H9 (cell line): ENCODE measurements at regions not wholly inside any gene's neighbourhood (a gene's known extent, or its start where the extent isn't known, plus 50 kb on each side); places are given as distances from the start of the nearest gene placed in this dataset.

Source experiments
- DNase-seq: peaks from one replicate; pipeline ENCODE4 v3.0.0-alpha.2; 2017
- H2AFZ ChIP-seq: one replicate; pipeline ENCODE4 v1.6.1; 2013; ENCODE audit warnings: mild to moderate bottlenecking, low read length, control low read depth, moderate library complexity
- H2AK5ac ChIP-seq: 2 replicates; pipeline ENCODE4 v1.6.1; 2013; ENCODE audit warnings: low read length, control low read depth, mixed read lengths; ENCODE audit not compliant: insufficient read length
- H2BK120ac ChIP-seq: one replicate; pipeline ENCODE4 v1.6.1; 2013; ENCODE audit warnings: low read depth, mild to moderate bottlenecking, low read length, control low read depth, inconsistent platforms; ENCODE audit not compliant: poor library complexity, severe bottlenecking
- H2BK12ac ChIP-seq: 2 replicates; pipeline ENCODE4 v1.6.1; 2013; ENCODE audit warnings: low read length, control low read depth, mixed read lengths, low read depth; ENCODE audit not compliant: insufficient read length
- H2BK15ac ChIP-seq: 2 replicates; pipeline ENCODE4 v1.6.1; 2013; ENCODE audit warnings: low read depth, low read length, control low read depth
- H2BK20ac ChIP-seq: one replicate; pipeline ENCODE4 v1.6.1; 2013; ENCODE audit warnings: low read depth, mild to moderate bottlenecking, low read length, control low read depth, inconsistent platforms; ENCODE audit not compliant: poor library complexity, severe bottlenecking
- H2BK5ac ChIP-seq: 2 replicates; pipeline ENCODE4 v1.6.1; 2013; ENCODE audit warnings: low read length, control low read depth, mixed read lengths; ENCODE audit not compliant: insufficient read length
- H3K14ac ChIP-seq: 2 replicates; pipeline ENCODE4 v1.6.1; 2013; ENCODE audit warnings: low read length, control low read depth; ENCODE audit not compliant: insufficient read depth
- H3K18ac ChIP-seq: 2 replicates; pipeline ENCODE4 v1.6.1; 2013; ENCODE audit warnings: low read depth, mild to moderate bottlenecking, mixed read lengths, low read length, control low read depth; ENCODE audit not compliant: insufficient read length
- H3K23ac ChIP-seq: 2 replicates; pipeline ENCODE4 v1.6.1; 2013; ENCODE audit warnings: low read length, control low read depth, mixed read lengths, low read depth; ENCODE audit not compliant: insufficient read length
- H3K23me2 ChIP-seq: 2 replicates; pipeline ENCODE4 v1.6.1; 2013; ENCODE audit warnings: low read depth, mild to moderate bottlenecking, mixed read lengths, low read length, control low read depth; ENCODE audit not compliant: insufficient read length, poor library complexity, severe bottlenecking
- H3K27ac ChIP-seq: 2 replicates; pipeline ENCODE4 v1.5.1; 2013; ENCODE audit warnings: low read length, control low read depth, mixed read lengths, low read depth; ENCODE audit not compliant: insufficient read length
- H3K27me3 ChIP-seq: 2 replicates; pipeline ENCODE4 v1.6.1; 2013; ENCODE audit warnings: low read length, control low read depth, inconsistent platforms; ENCODE audit not compliant: insufficient read depth
- H3K4ac ChIP-seq: 2 replicates; pipeline ENCODE4 v1.6.1; 2013; ENCODE audit warnings: low read depth, mild to moderate bottlenecking, control low read depth, inconsistent platforms, low read length, moderate library complexity
- H3K4me1 ChIP-seq: 2 replicates; pipeline ENCODE4 v1.6.1; 2013; ENCODE audit warnings: low read length, control low read depth, inconsistent platforms; ENCODE audit not compliant: insufficient read depth
- H3K4me2 ChIP-seq: 2 replicates; pipeline ENCODE4 v1.6.1; 2013; ENCODE audit warnings: low read length, control low read depth, mixed read lengths; ENCODE audit not compliant: insufficient read length, insufficient read depth
- H3K56ac ChIP-seq: 2 replicates; pipeline ENCODE4 v1.6.1; 2013; ENCODE audit warnings: low read depth, mild to moderate bottlenecking, mixed read lengths, low read length, control low read depth; ENCODE audit not compliant: insufficient read length
- H3K79me1 ChIP-seq: 2 replicates; pipeline ENCODE4 v1.6.1; 2013; ENCODE audit warnings: low read depth, mild to moderate bottlenecking, moderate library complexity, low read length, control low read depth, inconsistent platforms; ENCODE audit not compliant: insufficient read depth, poor library complexity, severe bottlenecking
- H3K79me2 ChIP-seq: 2 replicates; pipeline ENCODE4 v1.6.1; 2013; ENCODE audit warnings: low read length, control low read depth, inconsistent platforms; ENCODE audit not compliant: insufficient read depth
- H3K9ac ChIP-seq: 2 replicates; pipeline ENCODE4 v1.6.1; 2013; ENCODE audit warnings: low read length, control low read depth, mixed read lengths; ENCODE audit not compliant: insufficient read length; ENCODE audit errors: extremely low read depth
- H3K9me3 ChIP-seq: one replicate; pipeline ENCODE4 v1.6.1; 2013; ENCODE audit warnings: low read depth, low read length, inconsistent platforms; ENCODE audit not compliant: control insufficient read depth
- H3T11ph ChIP-seq: one replicate; pipeline ENCODE4 v1.6.1; 2013; ENCODE audit warnings: mild to moderate bottlenecking, low read length, control low read depth, inconsistent platforms
- H4K20me1 ChIP-seq: one replicate; pipeline ENCODE4 v1.6.1; 2013; ENCODE audit not compliant: control insufficient read depth, insufficient read length, insufficient read depth
- H4K5ac ChIP-seq: 2 replicates; pipeline ENCODE4 v1.6.1; 2013; ENCODE audit warnings: low read depth, mild to moderate bottlenecking, mixed read lengths, low read length, control low read depth; ENCODE audit not compliant: insufficient read length
- H4K8ac ChIP-seq: replicated peaks from 2 replicates; pipeline ENCODE4 v1.6.1; 2013; ENCODE audit warnings: low read length, control low read depth, mixed read lengths, low read depth; ENCODE audit not compliant: insufficient read length
- H4K91ac ChIP-seq: 2 replicates; pipeline ENCODE4 v1.6.1; 2013; ENCODE audit warnings: low read depth, mild to moderate bottlenecking, moderate library complexity, mixed read lengths, low read length, control low read depth; ENCODE audit not compliant: insufficient read length
- H3K27ac Mint-ChIP-seq, 3 experiments: 2 replicates in 2 of 3; 3 replicates in 1 of 3; pipeline ENCODE4 v1.8.0; 2020 to 2021; ENCODE audit warnings: mixed read lengths in 3 of 3, mild to moderate bottlenecking in 1 of 3, moderate library complexity in 1 of 3
- H3K27me3 Mint-ChIP-seq: 2 replicates; pipeline ENCODE4 v1.8.0; 2021; ENCODE audit warnings: low read depth, mild to moderate bottlenecking, moderate library complexity, mixed read lengths
- H3K36me3 Mint-ChIP-seq, 3 experiments: 2 replicates in 2 of 3; 3 replicates in 1 of 3; pipeline ENCODE4 v1.8.0; 2020 to 2021; ENCODE audit warnings: low read depth in 3 of 3, mixed read lengths in 3 of 3; ENCODE audit not compliant: insufficient read depth in 1 of 3
- H3K4me1 Mint-ChIP-seq, 2 experiments: 2 replicates each; pipeline ENCODE4 v1.8.0; 2020; ENCODE audit warnings: mixed read lengths in 2 of 2
- H3K4me3 Mint-ChIP-seq, 2 experiments: 2 replicates in 1 of 2; 3 replicates in 1 of 2; pipeline ENCODE4 v1.8.0; 2020 to 2021; ENCODE audit warnings: mild to moderate bottlenecking in 2 of 2, mixed read lengths in 2 of 2, moderate library complexity in 1 of 2
- H3K9me3 Mint-ChIP-seq, 2 experiments: 2 replicates in 1 of 2; 3 replicates in 1 of 2; pipeline ENCODE4 v1.8.0; 2020; ENCODE audit warnings: mild to moderate bottlenecking in 2 of 2, mixed read lengths in 2 of 2, moderate library complexity in 1 of 2
- WGBS: extraction: QIAGEN DNeasy Blood & Tissue Kit; methylation state at CpG from one replicate; pipeline ENCODE4 v1.1.7; 2013; ENCODE audit warnings: missing lambda C conversion rate, low lambda C conversion rate, mixed read lengths; ENCODE audit not compliant: insufficient read length; ENCODE audit errors: extremely low coverage; 5-methylcytosine and 5-hydroxymethylcytosine counted together
- TF ChIP-seq, protein P1 (sequence below): fragments of 200-600 bp; sonication (generic); conservative IDR thresholded peaks from 3 replicates; pipeline ENCODE4 v1.8.0; 2021; ENCODE audit warnings: antibody characterized with exemption, mild to moderate bottlenecking

DNA sequence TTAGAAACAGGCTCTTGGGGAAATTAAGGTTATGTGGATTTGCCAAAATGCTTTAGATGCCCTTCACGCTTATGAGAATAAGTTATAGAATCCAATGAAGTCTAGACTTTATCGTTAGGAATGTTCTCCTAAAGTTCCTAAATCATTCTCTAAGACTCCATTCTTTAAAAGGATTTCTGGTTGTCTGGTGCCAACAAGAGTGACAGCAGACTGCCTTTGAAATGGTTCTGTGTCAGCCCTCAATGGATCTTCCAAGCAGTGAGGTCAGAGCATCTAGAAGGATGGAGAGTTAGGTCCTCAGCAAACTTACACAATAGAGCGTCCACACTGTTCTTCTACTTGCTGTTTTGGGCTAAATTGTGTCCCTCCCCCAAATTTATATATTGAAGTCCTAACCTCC, 473.3 kb downstream of the GATA3 start:
- Mint-ChIP-seq H3K4me1 (no peaks in the 10 kb centered on the region), H3K27ac (no peak overlapping the region), H3K9me3 (no peaks in the 10 kb centered on the region; a peak in 1 of 5 replicates), H3K27me3 (peaks cover 4% of the 10 kb centered on the region), H3K36me3 (no peaks in the 10 kb centered on the region), H3K4me3 (no peak overlapping the region)
- Histone ChIP-seq H2AK5ac (no peak overlapping the region), H2BK120ac (no peak overlapping the region), H3K23ac (no peak overlapping the region), H3K4me1 (no peaks in the 10 kb centered on the region), H3K14ac (no peak overlapping the region), H4K8ac (no peak overlapping the region), H3K9ac (no peak overlapping the region), H3K27ac (no peak overlapping the region), H2BK5ac (no peak overlapping the region), H2BK12ac (no peak overlapping the region), H2BK20ac (no peak overlapping the region), H3K23me2 (no peaks in the 10 kb centered on the region), H4K20me1 (no peaks in the 10 kb centered on the region), H3K27me3 (no peaks in the 10 kb centered on the region), H3K56ac (no peak overlapping the region), H3K79me1 (no peaks in the 10 kb centered on the region), H3T11ph (no peak overlapping the region), H2BK15ac (no peak overlapping the region), H3K4ac (no peak overlapping the region), H4K91ac (no peak overlapping the region), H3K9me3 (no peaks in the 10 kb centered on the region), H2AFZ (no peak overlapping the region), H3K79me2 (no peaks in the 10 kb centered on the region; the same call in 1 of the 2 replicates), H3K18ac (no peak overlapping the region), H4K5ac (no peak overlapping the region), H3K4me2 (no peak overlapping the region)
- no peak for DNase-seq
- TF ChIP-seq, protein P1, sequence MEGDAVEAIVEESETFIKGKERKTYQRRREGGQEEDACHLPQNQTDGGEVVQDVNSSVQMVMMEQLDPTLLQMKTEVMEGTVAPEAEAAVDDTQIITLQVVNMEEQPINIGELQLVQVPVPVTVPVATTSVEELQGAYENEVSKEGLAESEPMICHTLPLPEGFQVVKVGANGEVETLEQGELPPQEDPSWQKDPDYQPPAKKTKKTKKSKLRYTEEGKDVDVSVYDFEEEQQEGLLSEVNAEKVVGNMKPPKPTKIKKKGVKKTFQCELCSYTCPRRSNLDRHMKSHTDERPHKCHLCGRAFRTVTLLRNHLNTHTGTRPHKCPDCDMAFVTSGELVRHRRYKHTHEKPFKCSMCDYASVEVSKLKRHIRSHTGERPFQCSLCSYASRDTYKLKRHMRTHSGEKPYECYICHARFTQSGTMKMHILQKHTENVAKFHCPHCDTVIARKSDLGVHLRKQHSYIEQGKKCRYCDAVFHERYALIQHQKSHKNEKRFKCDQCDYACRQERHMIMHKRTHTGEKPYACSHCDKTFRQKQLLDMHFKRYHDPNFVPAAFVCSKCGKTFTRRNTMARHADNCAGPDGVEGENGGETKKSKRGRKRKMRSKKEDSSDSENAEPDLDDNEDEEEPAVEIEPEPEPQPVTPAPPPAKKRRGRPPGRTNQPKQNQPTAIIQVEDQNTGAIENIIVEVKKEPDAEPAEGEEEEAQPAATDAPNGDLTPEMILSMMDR, result no peak
- WGBS, result no CpG with 5 or more reads among the region's 3 CpGs
